ENCODE measurements at regions not wholly inside any gene's neighbourhood (a gene's known extent, or its start where the extent isn't known, plus 50 kb on each side); places are given as distances from the start of the nearest gene placed in this dataset.
"Not testable (repeated sequence)": the region's sequence is repeated elsewhere in the genome, so short reads cannot be mapped to it uniquely, and the experiment has no call there.

GRCh38 chr16:46394963-46395362 lies 226.2 kb downstream of the SHCBP1 start:
- TF ChIP-seq CTCF, POLR2AphosphoS5, POLR2A (IDR thresholded peaks at IDR 0.05): not testable (repeated sequence)

Measured in upper lobe of left lung (tissue), 4 donors.